ENCODE measurements at regions not wholly inside any gene's neighbourhood (a gene's known extent, or its start where the extent isn't known, plus 50 kb on each side); places are given as distances from the start of the nearest gene placed in this dataset.

DNA sequence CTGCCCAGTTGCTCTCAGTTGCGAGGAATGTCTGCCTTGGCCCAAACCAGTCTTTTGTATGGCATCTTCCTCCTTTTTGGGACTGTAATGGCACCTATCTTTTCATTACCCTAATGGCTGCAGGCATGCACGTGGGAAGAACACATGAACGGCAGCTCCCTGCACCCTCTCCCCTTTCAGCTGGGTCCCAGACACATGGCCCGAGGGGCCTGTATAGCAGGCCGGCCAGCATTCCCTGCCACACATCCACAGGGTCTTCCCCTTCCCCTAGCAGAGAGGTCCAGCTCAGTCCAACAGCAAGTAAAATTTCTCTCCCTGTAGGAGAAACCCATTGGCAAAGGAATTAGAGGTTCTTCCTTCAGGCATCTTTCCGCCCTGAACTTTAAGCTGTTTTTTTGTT, 829.1 kb upstream of the AGA start:
- Histone ChIP-seq H3K4me3 (ENCODE audit: low read length) (no peak overlapping the region), H3K27me3 (ENCODE audit: control insufficient read depth, insufficient read depth, low read length) (no peaks in the 10 kb centered on the region), H3K36me3 (ENCODE audit: control insufficient read depth, insufficient read depth, low read length) (no peaks in the 10 kb centered on the region), H3K4me1 (ENCODE audit: control insufficient read depth, insufficient read depth, low read length) (no peaks in the 10 kb centered on the region), H3K9me3 (replicated peaks; ENCODE audit: control insufficient read depth, low read depth, low read length) (no peaks in the 10 kb centered on the region), H3K27ac (ENCODE audit: low read length) (no peak overlapping the region)
- 82% methylated on average over 2 of the region's 6 CpGs for WGBS (ENCODE audit: insufficient coverage)
- DNase-seq: no peak

DNA sequence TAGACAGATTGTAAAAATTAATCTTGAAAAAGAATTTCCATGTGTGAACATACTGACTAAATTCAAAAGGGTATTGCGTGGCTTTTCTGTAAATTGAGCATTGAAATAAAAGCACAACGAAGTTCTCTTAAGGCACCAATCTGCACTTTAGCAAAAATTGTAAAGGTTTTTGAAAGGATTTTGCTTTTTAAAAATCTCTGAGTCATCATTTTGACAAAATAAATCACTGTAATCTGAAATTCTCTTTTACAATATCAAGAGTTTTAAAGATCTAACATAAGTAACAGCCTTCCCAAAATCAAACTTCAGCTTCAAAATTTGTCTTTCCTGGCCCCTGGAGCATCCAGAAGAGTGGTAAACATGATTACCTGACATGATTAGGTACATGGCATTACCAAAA, 830.9 kb upstream of the AGA start:
- no peak overlapping the region for H3K27ac ChIP-seq (ENCODE audit: low read length)
- no peaks in the 10 kb centered on the region for H3K4me1 ChIP-seq (ENCODE audit: control insufficient read depth, insufficient read depth, low read length)
- H3K36me3 ChIP-seq (ENCODE audit: control insufficient read depth, insufficient read depth, low read length): no peaks in the 10 kb centered on the region
- H3K4me3 ChIP-seq (ENCODE audit: low read length): no peak overlapping the region
- H3K27me3 ChIP-seq (ENCODE audit: control insufficient read depth, insufficient read depth, low read length): no peaks in the 10 kb centered on the region
- WGBS (ENCODE audit: insufficient coverage): no CpG with 5 or more reads among the region's 2 CpGs
- H3K9me3 ChIP-seq (replicated peaks; ENCODE audit: control insufficient read depth, low read depth, low read length): no peaks in the 10 kb centered on the region
- DNase-seq: no peak

DNA sequence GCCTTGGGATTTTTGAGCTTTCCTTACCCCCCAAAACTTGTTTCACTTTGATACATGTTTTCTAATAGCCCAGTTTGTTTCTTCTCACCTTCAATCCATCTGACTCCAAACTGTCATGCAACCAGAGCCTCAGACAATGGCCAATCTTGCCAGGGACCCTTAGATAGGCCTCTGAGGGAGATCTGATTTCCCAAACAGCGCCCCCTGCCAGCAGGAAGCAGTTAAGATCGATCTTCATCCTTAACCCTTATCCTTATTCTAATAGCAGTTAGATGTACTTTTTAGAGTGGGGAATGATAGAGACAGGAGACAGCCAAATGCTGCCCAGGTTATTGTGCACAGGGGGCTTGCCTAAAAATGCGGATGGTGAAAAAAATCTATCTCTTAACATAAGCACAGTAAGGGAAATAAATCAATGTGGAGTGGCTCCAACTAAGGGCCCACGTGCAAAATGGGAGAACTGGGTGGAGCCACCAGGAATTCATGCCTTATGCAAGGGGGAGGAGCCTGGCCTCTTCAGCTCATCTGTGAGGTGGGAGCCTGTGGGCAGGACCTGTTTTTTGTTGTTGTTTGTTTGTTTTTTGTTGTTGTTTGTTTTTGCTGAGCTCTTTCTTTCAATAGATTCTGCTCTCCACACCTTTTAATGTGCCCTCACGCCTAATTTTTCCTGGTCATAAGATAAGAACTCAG, 833.6 kb upstream of the AGA start:
- no peaks in the 10 kb centered on the region for H3K36me3 ChIP-seq (ENCODE audit: control insufficient read depth, insufficient read depth, low read length)
- WGBS (ENCODE audit: insufficient coverage): 50% methylated on average over 1 of the region's 5 CpGs
- H3K4me3 ChIP-seq (ENCODE audit: low read length): no peak overlapping the region
- H3K27ac ChIP-seq (ENCODE audit: low read length): no peak overlapping the region
- H3K27me3 ChIP-seq (ENCODE audit: control insufficient read depth, insufficient read depth, low read length): no peaks in the 10 kb centered on the region
- no peak for DNase-seq
- no peaks in the 10 kb centered on the region for H3K4me1 ChIP-seq (ENCODE audit: control insufficient read depth, insufficient read depth, low read length)
- no peaks in the 10 kb centered on the region for H3K9me3 ChIP-seq (replicated peaks; ENCODE audit: control insufficient read depth, low read depth, low read length)

DNA sequence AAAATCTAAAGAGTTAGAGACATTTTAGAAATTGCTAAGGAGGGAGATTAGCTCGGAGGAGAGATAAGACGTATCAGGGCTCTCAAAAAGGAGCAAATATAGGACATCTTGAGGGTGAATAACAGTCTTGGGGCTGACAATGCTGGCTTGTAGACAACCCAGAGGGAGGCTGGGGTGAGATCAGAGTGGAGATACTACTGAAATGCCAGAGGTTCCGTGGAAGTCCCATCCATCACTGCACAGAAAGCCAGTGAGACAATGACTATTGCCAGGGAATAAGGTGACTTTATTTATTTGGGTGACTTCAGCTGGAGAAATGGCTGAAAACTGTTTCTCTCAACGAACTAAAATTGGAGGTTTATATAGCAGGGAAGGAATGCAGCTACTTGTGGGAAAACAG, 838.1 kb upstream of the AGA start:
- no peaks in the 10 kb centered on the region for H3K27me3 ChIP-seq (ENCODE audit: control insufficient read depth, insufficient read depth, low read length)
- DNase-seq: no peak
- H3K9me3 ChIP-seq (replicated peaks; ENCODE audit: control insufficient read depth, low read depth, low read length): no peaks in the 10 kb centered on the region
- no peaks in the 10 kb centered on the region for H3K36me3 ChIP-seq (ENCODE audit: control insufficient read depth, insufficient read depth, low read length)
- 71% methylated on average over 4 of the region's 4 CpGs for WGBS (ENCODE audit: insufficient coverage)
- no peaks in the 10 kb centered on the region for H3K4me1 ChIP-seq (ENCODE audit: control insufficient read depth, insufficient read depth, low read length)
- no peak overlapping the region for H3K4me3 ChIP-seq (ENCODE audit: low read length)
- no peak overlapping the region for H3K27ac ChIP-seq (ENCODE audit: low read length)

DNA sequence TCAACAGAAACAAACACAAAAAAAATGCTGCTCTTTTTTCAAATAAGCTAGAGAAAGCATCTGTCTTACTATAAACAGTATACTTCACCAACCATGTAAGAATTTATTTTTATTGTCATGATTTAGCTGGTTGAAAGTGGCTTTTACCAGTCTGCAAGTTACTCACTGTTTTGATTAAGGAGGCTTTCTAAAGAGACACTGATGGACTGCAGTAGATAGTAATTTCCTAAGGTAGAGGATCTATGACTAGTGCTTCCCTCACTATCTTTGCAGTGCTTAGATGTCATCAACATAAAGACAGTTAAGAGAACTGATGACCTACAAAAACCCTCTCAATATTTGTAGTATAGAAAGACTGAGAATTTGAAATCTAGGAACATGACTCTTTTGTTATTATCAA, 846.2 kb upstream of the AGA start:
- Histone ChIP-seq H3K4me1 (ENCODE audit: control insufficient read depth, insufficient read depth, low read length) (no peaks in the 10 kb centered on the region), H3K4me3 (ENCODE audit: low read length) (no peak overlapping the region), H3K27me3 (ENCODE audit: control insufficient read depth, insufficient read depth, low read length) (no peaks in the 10 kb centered on the region), H3K27ac (ENCODE audit: low read length) (no peak overlapping the region), H3K9me3 (replicated peaks; ENCODE audit: control insufficient read depth, low read depth, low read length) (no peaks in the 10 kb centered on the region), H3K36me3 (ENCODE audit: control insufficient read depth, insufficient read depth, low read length) (no peaks in the 10 kb centered on the region)
- DNase-seq: no peak

DNA sequence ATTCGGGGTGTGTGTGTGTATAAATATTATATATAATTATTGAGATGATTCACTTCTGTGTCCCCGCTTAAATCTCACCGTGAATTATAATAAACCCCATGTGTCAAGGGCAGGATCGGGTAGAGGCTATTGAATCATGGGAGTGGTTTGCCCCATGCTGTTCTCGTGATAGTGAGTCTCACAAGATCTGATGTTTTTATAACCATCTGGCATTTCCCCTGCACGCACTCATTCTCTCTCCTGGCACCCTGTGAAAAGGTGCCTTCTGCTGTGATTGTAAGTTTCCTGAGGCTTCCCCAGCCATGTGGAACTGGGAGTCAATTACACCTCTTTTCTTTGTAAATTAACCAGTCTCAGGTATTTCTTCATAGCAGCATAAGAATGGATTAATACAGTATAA, 851.4 kb upstream of the AGA start:
- Histone ChIP-seq H3K9me3 (replicated peaks; ENCODE audit: control insufficient read depth, low read depth, low read length) (peaks cover 2% of the 10 kb centered on the region), H3K4me1 (ENCODE audit: control insufficient read depth, insufficient read depth, low read length) (no peaks in the 10 kb centered on the region), H3K36me3 (ENCODE audit: control insufficient read depth, insufficient read depth, low read length) (no peaks in the 10 kb centered on the region), H3K27ac (ENCODE audit: low read length) (no peak overlapping the region), H3K4me3 (ENCODE audit: low read length) (no peak overlapping the region), H3K27me3 (ENCODE audit: control insufficient read depth, insufficient read depth, low read length) (no peaks in the 10 kb centered on the region)
- no peak for DNase-seq
- WGBS (ENCODE audit: insufficient coverage): 67% methylated on average over 1 of the region's 6 CpGs

DNA sequence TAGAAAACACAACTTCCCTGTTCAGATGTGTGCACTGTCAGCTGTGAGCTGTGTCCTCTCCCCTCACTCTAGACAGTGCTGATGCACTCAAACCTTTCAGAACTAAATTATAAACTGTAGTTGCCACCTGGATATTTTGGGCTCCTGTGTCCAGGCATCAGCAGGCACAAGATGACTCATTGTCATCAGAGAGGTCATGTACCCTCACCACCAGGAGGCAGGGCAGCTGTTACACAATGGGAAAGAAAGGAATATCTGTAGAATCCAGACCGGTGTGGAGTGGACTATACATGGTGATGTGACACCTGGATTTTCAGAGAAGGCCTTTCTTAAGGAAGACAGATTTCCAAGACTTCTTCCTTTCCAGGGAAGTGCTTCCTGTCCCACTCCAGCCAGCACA, 854.4 kb upstream of the AGA start:
- Histone ChIP-seq H3K9me3 (replicated peaks; ENCODE audit: control insufficient read depth, low read depth, low read length) (peaks cover 2% of the 10 kb centered on the region), H3K27ac (ENCODE audit: low read length) (no peak overlapping the region), H3K4me3 (ENCODE audit: low read length) (no peak overlapping the region), H3K27me3 (ENCODE audit: control insufficient read depth, insufficient read depth, low read length) (no peaks in the 10 kb centered on the region), H3K36me3 (ENCODE audit: control insufficient read depth, insufficient read depth, low read length) (no peaks in the 10 kb centered on the region), H3K4me1 (ENCODE audit: control insufficient read depth, insufficient read depth, low read length) (no peaks in the 10 kb centered on the region)
- WGBS (ENCODE audit: insufficient coverage): no CpG with 5 or more reads among the region's 1 CpG
- no peak for DNase-seq

DNA sequence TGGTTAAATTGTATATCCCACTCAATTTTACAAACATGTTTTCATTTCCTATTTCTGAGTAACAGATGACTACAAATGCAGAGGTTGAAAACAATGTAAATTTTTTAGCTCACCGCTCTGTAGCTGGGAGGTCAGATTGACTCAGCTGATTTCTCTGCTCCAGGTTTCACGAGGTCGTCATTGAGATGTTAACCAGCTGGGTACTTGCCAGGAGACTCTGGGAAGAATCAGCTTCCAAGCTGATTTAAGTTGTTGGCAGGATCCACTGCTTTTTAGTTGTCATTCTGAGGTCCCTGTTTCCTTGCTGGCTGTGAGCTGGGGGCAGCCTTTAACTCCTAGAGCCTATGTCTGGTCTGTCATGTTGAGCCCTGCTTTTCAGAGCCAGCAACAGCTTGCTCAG, 864.3 kb upstream of the AGA start:
- H3K4me1 ChIP-seq (ENCODE audit: control insufficient read depth, insufficient read depth, low read length): no peaks in the 10 kb centered on the region
- no peak overlapping the region for H3K27ac ChIP-seq (ENCODE audit: low read length)
- H3K4me3 ChIP-seq (ENCODE audit: low read length): no peak overlapping the region
- no peaks in the 10 kb centered on the region for H3K27me3 ChIP-seq (ENCODE audit: control insufficient read depth, insufficient read depth, low read length)
- WGBS (ENCODE audit: insufficient coverage): 45% methylated on average over 3 of the region's 3 CpGs
- no peaks in the 10 kb centered on the region for H3K36me3 ChIP-seq (ENCODE audit: control insufficient read depth, insufficient read depth, low read length)
- DNase-seq: peak; percentile 13
- H3K9me3 ChIP-seq (replicated peaks; ENCODE audit: control insufficient read depth, low read depth, low read length): no peaks in the 10 kb centered on the region

DNA sequence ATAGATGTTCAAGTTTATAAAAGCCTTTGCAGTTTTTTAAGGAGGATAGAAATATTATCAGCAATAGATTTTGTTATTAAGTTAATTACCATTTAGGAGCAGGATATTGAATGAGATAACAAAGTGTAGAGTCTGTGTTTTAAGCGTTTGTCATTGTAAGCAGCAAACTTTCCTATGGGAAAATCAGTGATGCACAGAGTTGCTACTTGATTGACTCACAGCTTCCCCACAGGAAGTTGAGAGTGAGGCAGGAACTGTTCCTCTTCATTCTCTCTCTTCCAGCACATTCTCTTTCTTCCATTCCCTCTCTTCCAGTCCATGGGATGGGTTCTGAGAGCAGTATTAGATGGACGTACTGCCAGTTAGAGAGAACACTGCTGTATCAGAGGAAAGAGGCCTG, 867.7 kb upstream of the AGA start:
- Histone ChIP-seq H3K9me3 (replicated peaks; ENCODE audit: control insufficient read depth, low read depth, low read length) (no peaks in the 10 kb centered on the region), H3K4me1 (ENCODE audit: control insufficient read depth, insufficient read depth, low read length) (no peaks in the 10 kb centered on the region), H3K27me3 (ENCODE audit: control insufficient read depth, insufficient read depth, low read length) (no peaks in the 10 kb centered on the region), H3K36me3 (ENCODE audit: control insufficient read depth, insufficient read depth, low read length) (no peaks in the 10 kb centered on the region), H3K27ac (ENCODE audit: low read length) (no peak overlapping the region), H3K4me3 (ENCODE audit: low read length) (no peak overlapping the region)
- WGBS (ENCODE audit: insufficient coverage): no CpG with 5 or more reads among the region's 2 CpGs
- no peak for DNase-seq

DNA sequence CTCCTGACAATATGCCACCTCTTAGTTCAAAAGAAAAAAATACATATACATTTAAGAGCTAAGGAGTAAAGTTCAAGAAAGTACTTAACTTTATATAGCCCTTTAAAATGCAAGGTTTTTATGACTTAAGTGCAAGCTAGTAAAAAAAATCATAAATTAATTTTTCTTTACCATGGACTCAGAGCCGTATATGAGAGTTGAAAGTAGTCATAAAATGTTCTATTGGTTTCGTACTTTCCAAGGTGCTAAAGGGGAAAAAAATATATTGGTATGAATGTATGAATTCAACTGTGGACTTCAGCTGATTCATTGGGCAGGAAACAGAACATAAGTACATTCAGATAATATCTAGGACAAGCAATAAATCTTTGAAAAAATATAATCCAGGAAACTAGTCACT, 869.8 kb upstream of the AGA start:
- no peak for DNase-seq
- Histone ChIP-seq H3K4me3 (ENCODE audit: low read length) (no peak overlapping the region), H3K4me1 (ENCODE audit: control insufficient read depth, insufficient read depth, low read length) (no peaks in the 10 kb centered on the region), H3K27ac (ENCODE audit: low read length) (no peak overlapping the region), H3K9me3 (replicated peaks; ENCODE audit: control insufficient read depth, low read depth, low read length) (no peaks in the 10 kb centered on the region), H3K27me3 (ENCODE audit: control insufficient read depth, insufficient read depth, low read length) (no peaks in the 10 kb centered on the region), H3K36me3 (ENCODE audit: control insufficient read depth, insufficient read depth, low read length) (no peaks in the 10 kb centered on the region)
- no CpG with 5 or more reads among the region's 2 CpGs for WGBS (ENCODE audit: insufficient coverage)

DNA sequence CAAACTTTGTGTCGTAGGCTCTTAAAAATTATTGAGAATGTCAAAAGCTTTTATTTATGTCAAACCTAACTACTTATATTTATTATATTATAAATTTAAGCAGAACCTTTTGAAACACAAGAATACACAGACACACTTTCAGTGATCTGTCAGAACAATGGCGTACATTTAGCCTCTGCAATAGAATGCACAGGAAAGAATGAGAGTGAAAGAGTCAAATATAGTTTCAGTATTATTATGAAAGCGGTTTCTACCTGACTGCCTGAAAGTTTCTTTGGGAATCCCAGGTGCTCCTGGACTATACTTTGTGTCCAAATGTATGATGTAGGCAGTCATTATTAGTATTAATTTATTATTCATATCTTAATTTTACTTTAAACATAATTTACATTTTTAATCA, 872.0 kb upstream of the AGA start:
- no peak overlapping the region for H3K4me3 ChIP-seq (ENCODE audit: low read length)
- no peaks in the 10 kb centered on the region for H3K27me3 ChIP-seq (ENCODE audit: control insufficient read depth, insufficient read depth, low read length)
- H3K9me3 ChIP-seq (replicated peaks; ENCODE audit: control insufficient read depth, low read depth, low read length): peaks cover 2% of the 10 kb centered on the region
- H3K36me3 ChIP-seq (ENCODE audit: control insufficient read depth, insufficient read depth, low read length): no peaks in the 10 kb centered on the region
- H3K27ac ChIP-seq (ENCODE audit: low read length): no peak overlapping the region
- WGBS (ENCODE audit: insufficient coverage): no CpG with 5 or more reads among the region's 3 CpGs
- no peaks in the 10 kb centered on the region for H3K4me1 ChIP-seq (ENCODE audit: control insufficient read depth, insufficient read depth, low read length)
- no peak for DNase-seq

Measured in muscle of leg (tissue), 3 donors.